ENCODE measurements at regions not wholly inside any gene's neighbourhood (a gene's known extent, or its start where the extent isn't known, plus 50 kb on each side); places are given as distances from the start of the nearest gene placed in this dataset.

DNA sequence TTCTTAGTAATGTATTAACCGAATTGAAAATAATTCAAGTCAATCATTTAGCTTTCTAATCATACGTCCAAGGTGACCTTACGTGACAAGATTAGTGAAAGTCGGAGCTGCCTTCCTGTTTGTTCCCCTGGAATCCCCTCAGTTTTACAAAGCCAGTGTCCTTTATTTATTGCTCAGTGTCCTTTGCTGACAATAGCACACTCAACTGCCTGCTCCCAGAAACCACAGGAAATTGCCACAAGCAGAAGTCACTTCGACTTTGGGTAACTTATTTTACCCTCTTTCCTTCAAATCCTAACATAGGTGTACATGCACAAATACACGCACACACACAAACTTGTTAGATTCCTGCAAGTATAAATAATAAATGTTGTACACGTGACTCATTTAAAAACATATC, 1167.7 kb upstream of the ADGRB3 start:
- TF ChIP-seq, protein P1, sequence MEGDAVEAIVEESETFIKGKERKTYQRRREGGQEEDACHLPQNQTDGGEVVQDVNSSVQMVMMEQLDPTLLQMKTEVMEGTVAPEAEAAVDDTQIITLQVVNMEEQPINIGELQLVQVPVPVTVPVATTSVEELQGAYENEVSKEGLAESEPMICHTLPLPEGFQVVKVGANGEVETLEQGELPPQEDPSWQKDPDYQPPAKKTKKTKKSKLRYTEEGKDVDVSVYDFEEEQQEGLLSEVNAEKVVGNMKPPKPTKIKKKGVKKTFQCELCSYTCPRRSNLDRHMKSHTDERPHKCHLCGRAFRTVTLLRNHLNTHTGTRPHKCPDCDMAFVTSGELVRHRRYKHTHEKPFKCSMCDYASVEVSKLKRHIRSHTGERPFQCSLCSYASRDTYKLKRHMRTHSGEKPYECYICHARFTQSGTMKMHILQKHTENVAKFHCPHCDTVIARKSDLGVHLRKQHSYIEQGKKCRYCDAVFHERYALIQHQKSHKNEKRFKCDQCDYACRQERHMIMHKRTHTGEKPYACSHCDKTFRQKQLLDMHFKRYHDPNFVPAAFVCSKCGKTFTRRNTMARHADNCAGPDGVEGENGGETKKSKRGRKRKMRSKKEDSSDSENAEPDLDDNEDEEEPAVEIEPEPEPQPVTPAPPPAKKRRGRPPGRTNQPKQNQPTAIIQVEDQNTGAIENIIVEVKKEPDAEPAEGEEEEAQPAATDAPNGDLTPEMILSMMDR (conservative IDR thresholded peaks at IDR 0.05; ENCODE audit: low read depth, low read length): no peak
- TF ChIP-seq EZH2 (IDR thresholded peaks at IDR 0.05; ENCODE audit: low read length, unreplicated experiment): no peak
